Prostate gland (tissue), 2 donors: ENCODE measurements at regions not wholly inside any gene's neighbourhood (a gene's known extent, or its start where the extent isn't known, plus 50 kb on each side); places are given as distances from the start of the nearest gene placed in this dataset.

Experiments used
- POLR2AphosphoS5 ChIP-seq: sonication (generic); formaldehyde crosslinking; IDR thresholded peaks from one replicate; pipeline ENCODE4 v1.6.1; 2017; ENCODE audit warnings: antibody characterized with exemption
- TF ChIP-seq, protein P1 (sequence below), 4 experiments: fragments of 200-600 bp in 2 of 4; fragments of 450-650 bp in 2 of 4; sonication (generic) in 2 of 4; IDR thresholded peaks; 1 replicate in 3 of 4; 2 replicates in 1 of 4; pipeline ENCODE4 v1.5.1; 2016 to 2019; ENCODE audit warnings: antibody characterized with exemption in 4 of 4, mild to moderate bottlenecking in 2 of 4, moderate library complexity in 2 of 4

DNA sequence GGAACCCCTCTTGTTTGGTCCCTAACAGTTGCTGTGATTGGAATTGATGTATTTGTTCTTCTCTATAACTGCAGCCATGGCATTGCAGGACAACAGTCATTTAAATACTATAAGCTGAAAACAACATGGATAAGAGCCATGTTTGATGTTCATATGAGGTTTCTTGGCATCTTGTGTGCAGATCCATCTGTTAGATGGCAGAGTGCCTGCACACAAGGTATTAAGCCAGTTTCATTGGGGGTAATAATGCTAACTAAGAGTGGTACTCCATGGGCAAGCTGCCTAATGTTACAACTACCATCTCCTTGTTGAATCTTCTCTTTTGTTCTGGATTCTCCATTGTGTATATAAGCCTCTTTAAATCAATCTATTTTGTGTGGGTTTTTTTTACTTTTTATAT, 206.0 kb upstream of the CHORDC1 start:
- no peak for TF ChIP-seq POLR2AphosphoS5
- TF ChIP-seq, protein P1, sequence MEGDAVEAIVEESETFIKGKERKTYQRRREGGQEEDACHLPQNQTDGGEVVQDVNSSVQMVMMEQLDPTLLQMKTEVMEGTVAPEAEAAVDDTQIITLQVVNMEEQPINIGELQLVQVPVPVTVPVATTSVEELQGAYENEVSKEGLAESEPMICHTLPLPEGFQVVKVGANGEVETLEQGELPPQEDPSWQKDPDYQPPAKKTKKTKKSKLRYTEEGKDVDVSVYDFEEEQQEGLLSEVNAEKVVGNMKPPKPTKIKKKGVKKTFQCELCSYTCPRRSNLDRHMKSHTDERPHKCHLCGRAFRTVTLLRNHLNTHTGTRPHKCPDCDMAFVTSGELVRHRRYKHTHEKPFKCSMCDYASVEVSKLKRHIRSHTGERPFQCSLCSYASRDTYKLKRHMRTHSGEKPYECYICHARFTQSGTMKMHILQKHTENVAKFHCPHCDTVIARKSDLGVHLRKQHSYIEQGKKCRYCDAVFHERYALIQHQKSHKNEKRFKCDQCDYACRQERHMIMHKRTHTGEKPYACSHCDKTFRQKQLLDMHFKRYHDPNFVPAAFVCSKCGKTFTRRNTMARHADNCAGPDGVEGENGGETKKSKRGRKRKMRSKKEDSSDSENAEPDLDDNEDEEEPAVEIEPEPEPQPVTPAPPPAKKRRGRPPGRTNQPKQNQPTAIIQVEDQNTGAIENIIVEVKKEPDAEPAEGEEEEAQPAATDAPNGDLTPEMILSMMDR (IDR thresholded peaks at IDR 0.05), result no peak
